ENCODE measurements at regions not wholly inside any gene's neighbourhood (a gene's known extent, or its start where the extent isn't known, plus 50 kb on each side); places are given as distances from the start of the nearest gene placed in this dataset.

DNA sequence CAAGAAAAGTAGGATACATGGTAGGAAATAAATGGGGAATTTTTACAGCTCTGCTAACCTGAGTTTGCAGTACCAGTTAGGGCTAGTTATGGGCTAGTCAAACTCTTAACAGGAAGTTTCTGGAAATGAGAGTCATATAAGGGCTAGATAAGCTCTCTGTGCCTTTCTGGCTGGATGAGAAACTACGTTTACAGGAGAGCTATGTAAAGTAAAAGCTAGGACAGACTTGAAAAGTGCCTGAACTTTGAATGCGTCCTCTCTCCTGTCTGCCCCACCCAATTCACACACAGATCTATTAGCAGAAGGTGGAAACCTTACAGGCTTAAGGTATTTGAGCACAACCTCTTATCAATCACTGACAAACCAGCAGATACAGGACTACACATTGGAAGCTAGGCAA is 167.1 kb downstream of the SNX19 start:
- no peak for DNase-seq

DNA sequence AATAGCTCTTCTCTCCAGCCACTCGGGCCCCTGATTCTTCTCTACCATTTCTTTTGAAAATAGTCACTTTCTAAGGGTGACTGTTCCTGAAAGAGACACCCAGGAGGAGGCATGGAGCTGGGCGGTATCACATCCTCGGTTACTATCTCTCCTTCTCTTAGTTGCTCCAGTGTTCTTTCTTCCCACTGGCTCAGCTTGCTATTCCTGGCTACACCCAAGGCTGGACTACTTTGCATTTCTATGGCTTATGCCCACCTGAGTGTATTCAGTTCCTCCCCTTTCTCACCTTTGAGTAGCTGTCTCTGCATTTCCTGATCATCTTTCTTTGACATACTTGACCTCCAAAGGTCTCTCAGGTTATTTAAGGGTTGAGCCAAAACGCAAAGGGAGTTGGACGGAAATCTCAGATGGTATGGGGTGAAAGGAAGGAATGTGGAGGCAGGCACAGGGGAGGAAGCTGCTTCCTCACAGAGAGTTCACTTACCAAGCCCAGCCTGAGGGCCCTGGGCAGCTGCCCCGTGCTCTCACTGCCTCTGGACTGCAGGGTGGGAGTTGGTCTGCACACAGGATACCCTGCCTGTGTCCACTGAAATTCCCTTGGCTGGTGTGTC is 155.7 kb downstream of the SNX19 start:
- no peak for DNase-seq

DNA sequence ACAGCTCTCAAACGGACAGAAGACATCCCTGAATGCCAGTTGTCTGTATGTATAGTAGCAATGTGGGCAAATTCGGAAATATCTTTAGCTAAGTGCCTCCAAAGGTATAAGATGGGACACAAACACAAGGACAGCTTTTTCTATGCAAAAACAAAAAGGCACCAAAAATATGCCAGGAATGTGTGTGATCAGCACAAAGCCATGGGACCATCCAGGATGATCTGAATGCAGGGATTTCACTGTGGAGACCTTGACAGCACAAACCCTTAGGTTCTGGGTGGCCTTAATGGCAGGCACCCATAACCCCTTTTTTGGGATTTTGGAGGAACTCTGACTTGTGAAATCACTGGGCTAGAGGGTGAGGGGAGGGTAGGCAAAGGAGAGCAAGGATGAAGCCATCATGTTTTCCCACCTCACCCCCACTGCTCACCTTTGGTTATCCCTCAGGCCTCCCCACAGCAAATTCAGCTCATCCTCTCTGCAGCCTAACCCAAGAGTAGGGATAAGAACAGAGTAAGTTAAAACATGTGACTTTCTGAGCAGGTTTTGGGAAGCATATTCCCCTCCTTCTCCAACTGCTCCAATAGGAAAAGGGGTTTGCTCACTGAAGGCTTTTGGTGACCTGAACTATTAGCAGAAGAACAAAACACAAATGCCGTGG is 154.6 kb downstream of the SNX19 start:
- DNase-seq: no peak

DNA sequence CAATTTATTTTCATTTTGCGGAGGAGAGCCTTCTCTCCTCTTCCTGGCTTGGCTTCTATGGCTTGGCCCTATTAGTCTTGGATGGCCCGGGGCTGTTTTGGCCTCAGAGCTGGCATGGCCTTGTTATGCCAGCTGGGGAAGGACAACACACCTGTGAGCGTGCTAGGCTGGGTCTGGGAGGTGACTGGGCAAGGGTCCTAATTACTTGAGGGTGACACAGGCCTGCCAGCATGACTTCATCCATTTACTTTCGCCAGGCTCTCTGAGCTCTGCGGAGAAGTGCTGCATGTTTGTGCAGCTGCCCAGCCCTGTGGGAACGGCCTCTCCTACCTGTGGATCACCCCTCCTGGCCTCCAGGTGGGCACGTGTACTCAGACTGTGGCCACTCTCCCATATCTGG is 153.6 kb downstream of the SNX19 start:
- DNase-seq: no peak

DNA sequence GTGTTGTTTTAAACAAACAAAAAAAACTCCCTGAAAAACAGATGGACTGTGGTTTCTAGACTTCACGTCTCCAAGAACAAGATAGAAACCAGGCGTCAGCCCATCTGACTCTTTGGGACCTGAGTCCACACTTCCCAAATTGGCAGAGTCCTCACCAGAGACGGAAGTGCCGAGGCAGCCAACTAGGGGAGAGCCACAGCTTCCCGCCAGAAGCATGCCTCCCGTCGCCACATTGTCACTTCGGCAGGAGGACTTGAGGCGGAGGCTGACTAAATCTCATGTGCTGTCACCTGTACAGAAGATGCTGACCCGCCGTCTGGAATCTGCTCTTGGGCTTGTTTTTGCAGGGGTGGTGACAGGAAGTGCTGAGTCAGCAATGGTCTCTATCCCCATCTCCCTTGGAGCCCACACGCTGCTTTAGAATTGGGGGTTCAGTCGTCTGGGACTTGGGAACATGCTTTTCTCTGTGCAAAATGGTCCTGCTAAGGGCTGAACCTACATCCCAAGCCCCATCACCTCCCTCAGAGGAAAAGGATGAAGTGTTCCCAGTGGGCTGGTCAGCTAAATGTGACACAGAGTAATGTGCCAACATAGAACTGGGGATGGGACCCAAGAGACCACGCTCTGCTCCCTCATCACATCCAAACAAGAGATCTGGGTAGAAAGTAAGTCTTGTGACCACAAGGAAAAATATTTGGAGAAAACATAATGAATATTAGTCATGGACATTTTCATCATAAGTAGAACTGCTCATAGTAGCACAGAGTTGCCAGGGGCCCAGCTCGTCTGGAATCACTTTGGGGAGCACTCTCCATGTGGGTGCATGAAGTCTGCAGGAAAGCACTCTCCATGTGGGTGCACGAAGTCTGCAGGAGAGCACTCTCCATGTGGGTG is 152.9 kb downstream of the SNX19 start:
- DNase-seq: no peak

DNA sequence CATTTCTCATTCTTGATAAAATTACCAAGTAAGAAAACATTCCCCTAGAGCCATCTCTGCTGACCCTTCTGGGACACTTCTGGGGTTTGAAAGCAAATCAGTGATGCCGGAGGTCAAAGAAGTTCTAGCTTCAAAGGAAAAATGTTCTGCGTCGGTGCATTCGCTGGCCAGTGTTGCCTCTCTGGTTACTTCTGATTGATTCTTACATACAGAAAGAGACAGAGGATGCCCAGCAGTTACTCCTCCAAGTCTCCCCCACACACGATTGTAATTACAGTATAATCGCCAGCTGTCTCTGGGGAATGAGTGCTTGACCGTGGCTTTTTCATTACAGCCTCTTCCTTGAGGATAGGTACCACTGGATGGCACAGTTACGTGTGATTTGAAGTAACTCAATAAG is 150.9 kb downstream of the SNX19 start:
- DNase-seq: no peak

DNA sequence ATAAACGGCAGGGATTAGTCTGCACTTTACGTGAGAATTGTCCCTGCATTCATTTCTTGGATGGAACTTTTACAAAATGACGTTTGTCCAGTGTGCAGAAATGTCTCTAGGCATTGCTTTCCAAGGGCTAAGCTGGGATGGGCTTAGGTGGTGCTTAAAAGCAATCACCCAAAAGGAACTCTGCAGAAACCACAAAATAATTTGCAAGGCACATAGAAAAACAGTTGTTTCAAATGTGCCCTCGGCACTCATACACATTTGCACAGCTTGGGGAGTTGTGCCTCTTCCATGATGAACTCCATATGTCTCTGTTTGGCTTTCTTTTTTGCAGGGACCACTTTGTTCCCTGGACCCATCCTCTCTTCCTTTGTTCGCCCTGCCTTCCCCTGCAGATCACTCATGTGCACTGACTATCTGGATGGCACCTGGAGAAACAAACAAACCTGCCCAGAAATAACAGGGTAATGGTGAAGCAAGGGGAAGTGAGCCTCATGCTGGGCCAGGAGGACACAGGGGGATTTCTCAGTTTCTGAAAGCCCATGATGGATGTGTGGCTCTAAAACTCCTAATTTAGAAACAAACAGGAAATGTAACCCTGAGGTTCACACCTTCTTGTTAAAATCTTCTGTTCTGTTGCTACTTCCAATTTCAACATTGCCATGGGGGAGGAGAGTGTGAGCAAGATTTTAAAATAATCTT is 150.2 kb downstream of the SNX19 start:
- DNase-seq: no peak

DNA sequence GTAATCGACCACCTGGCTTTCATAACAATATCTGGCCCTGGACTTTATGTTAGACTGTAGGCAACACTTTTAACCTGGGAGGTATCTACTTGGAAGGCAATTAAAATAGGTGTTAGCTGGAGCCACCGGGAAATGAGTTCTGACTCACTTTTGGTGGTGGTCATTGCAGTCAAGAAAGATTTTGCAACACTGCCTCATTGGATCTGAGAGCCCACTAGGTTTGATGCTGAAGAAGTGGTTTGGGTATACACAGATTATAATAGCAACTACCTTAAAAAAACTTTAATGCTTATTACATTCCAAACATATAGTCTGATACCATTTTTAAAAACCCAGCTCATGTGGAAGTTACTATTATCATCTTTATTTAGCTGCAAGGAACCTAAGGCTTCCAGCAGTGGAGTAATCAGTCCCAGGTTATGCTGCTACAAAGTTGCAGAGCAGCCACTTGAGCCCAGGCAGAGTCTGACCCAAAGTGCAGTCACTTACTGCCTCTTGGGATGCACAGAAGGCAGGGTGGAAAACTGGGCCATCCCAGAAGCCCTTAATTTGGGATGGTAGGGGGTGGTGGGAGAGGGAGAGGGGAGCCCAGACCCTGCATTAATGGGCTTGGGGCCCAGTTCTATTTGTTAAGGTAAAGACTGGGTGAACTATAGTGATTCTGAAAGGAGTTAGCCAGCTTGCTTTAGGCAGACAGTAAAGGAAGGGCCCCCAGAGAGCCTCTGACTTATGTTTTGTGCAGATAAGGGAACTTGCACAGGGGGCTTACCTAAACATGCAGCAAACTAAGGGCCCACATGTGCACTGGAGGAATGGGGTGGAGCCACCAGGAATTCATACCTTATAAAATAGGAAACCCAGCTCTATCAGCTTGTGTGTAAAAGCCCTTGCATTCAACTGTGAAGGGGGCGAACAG is 149.4 kb downstream of the SNX19 start:
- DNase-seq: no peak

DNA sequence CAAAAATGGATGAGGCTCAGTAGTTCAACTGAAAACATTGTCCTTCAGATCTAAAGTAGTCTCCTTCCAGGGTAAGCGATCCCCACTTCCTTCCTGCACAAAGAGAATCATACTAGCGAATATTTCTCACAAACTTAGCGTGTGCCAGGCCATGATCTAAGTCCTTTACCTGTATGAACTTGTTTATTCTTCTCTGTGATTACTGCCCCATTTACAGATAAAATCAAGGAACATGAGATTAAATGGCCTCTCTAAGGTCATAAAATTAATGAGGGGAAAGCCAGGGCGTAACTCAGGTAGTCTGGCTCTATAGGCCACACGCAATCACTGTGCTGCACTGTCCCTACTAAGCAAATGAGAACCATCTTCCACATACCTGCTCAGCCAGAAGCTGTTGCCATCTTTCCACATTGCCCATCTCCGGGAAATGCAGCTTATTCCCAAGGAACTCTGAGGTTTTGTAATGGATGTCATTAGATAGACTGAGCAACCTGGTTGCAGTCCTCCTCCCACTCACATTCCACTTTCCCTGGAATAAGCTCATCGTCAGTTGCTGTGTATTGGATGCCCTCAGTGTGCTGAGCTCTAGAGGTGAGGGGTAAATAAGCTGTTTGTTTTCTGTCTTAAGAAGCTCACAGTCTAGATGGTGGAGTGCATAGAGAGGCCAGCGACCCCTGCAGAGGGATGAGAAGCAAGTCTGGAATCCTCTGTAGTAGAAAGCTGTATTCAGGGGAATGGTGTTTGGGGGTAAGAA is 146.3 kb downstream of the SNX19 start:
- no peak for DNase-seq

DNA sequence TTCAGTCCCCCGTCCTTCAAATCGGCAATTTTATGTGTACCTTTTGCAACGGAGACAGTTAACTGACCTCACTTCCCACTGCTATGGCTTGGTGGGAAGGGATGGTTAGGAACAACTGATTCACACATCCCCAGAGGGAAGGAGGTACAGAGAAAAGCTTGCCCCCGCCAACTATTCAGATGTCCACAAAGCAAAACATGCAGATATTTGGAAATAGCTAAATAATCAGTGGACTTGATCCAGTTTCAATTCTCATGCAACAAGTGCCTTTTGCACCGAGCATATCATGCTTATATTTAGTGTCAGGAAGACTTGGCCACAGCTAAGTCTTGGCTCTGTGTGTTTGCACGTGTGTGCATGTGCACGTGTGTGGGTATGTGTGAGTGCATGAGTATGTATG is 144.6 kb downstream of the SNX19 start:
- no peak for DNase-seq

DNA sequence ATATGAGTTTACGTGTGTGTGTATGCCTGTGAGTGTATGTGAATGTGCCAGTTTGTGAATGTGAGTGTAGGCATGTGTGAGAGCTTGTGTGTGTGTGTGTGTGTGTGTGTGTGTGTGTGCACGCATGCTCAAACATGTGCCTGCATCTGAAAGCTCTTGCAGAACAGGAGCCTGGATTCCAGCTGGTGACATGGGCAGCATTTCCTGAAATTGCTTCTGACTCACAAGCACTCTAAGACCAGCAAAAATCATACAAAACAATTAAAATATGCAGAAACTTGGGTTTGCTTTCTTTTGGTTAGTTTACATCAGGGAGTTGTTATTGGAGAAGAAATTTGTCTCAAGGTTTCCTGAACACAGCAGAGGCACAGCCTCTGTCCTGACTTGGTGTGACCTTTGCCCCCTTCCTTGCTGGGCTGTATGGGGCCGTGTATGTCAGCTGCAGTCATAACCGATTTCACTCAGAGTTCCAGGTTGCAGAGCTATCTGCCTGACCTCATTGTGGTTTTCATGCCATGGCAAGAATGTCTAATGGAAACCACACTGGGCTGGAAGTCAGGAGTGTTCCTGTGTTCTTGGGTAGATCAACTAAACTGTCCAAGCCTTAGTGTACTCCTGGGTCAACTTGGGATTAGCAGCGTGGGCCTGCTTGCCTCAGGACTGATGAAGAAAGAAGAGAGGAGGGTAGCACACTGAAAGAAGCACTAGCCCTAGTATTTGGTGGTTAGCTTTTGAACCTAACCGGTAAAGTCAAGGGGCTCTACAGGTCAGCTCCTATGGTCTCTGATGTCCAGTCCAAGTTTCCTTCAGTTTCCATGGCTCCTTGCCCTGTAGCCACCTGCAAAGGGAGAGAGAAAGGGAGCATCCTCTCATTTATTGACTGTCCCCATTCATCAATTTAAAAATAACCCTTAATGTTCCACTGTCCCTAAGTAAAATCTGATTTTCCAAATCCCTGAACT is 143.7 kb downstream of the SNX19 start:
- DNase-seq: no peak

DNA sequence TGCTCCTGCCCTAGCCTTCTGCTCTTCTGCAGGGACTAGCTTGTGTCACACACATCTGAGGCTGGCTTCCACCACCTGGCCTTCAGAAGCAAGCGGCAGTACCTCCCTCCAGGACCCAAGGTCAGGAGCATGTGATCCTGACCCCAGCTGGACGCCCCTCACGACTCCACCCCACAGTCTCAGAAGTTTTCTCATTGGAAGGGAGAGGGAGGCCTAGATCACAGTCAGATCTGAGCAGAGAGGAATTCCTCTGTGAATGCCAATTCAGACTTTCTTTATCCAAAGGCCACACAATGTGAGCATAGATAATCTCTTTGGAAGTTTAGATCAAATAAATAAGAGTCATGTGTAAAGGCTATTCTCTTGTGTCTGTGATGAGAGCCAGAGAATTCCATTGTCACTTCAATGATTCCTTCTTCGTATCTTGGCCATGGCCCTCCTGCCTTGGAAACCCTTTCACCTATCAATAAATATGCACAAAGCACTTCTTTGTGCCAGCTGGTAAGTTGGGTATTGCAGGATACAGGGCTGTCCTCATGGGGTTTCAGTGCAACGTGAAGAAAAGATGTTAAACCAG is 142.9 kb downstream of the SNX19 start:
- no peak for DNase-seq

DNA sequence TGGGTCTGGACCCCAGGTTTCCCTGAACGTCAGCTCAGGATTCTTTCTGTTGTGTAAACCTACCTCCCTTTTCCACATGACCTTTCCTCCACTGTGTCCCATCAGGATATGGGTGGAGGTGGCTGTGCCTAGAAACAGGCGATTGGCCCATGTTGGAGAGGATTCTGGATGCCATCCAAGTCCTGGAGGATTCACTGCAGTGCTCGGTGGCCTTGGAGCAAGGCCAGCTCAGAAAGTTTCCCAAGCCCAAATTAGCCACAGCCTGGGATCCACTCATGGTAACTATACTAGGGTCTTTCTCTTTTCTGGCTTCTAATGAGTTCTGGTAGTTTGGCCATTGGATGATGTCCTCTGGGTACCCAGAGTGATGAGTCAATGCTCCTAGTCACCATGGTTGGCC is 141.6 kb downstream of the SNX19 start:
- DNase-seq: no peak

DNA sequence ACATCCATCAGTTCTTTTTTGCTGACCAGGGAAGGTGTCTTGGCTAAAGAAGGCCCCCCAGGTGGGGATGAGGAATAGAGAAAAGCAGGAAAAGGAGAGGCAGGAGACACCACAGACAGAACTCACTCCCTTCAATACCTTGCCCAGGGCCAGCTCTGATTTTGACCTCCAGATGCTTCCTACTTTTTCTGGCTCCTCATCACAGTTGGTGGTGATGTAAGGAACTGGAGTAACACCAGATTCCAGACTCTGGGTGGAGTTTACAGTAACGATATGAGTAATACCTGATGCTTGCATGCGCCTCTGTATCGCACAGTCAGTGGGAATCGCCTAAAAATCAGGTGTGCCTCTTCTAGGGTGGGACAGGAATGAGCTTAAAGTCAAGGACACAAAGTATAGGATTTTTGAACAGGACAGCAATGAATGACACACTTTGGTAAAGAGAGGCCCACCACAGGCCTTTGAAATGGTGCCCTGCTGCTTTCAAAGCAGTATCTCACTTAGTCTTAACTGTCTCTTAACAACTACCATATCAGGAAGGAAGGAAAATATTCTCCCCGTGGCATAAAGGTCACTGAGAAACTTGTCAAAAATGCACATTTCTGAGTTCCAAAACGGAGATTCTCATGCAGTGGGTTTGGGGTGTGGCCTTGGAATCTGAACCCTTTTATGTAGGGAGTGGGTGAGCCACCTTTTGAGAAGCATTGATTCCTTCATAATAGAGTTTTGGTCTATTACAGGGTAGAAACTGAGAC is 140.8 kb downstream of the SNX19 start:
- DNase-seq: no peak

DNA sequence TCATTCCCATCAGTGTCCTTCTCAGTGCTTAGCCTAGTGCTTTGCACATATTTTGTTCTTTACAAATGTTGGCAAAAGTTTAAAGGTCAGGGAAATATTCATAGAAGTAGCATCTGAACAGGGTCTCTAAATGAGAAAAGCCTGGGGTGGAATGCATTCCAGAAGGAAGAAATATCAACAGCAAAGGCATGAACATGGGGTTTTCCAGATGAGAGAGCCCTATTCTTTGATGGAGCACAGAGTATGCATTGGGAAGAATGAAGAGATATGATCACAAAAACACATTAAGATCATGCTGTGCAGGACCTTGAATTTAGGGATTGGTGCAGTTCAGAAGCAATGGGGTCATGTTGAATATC is 140.2 kb downstream of the SNX19 start:
- no peak for DNase-seq

DNA sequence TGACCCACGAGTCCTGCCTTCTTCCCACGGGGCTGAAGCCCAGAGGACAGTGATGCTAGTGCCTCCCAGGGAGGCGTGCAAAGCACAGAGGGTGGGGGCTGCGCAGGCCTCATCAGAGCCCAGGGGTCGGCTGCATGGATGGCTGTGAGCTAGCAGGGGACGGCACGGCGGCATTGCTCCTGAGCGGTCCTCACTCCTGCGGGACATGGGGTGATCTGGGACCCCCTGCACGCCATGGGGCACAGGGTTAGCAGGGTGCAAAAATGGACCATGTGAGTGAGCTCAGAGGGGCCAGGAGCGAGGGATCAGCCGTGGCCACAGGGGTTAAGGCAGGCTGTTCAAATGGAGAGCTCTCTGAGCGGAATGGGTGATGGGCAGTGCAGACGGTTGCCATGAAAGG is 138.3 kb downstream of the SNX19 start:
- no peak for DNase-seq

DNA sequence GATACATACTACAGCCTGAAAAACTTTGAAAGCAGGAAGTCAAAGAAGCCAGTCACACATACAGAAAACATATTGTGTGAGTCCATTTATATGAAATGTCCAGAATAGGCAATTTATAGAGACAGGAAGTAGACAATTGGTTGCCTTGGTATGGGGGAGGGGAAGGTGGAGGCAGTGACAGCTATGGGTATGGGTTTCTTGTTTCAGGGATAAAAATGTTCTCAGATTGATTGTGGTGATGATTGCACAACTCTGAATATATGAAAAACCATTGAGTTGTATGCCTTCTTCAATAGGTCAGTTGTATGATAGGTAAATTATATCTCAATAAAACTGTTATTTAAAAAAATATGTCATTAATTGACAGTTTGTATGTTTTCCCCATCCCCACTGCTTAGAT is 137.6 kb downstream of the SNX19 start:
- no peak for DNase-seq

DNA sequence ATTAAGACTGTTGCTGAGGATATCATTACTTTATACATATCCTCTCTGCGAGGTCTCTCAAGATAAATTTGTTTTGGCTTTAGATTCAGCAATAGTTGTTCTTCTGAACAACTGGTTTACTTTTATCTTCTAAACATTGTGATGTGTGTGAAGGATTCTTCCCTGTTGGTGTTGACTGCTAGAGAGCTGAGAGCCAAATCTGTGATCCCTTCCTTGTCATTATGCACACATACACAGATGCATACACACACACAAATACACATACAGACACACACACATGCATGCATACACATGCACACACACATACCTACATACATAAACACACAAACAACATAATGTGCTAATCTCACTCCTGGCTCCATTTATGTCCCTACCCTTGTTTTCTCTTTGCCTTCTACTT is 137.0 kb downstream of the SNX19 start:
- no peak for DNase-seq

DNA sequence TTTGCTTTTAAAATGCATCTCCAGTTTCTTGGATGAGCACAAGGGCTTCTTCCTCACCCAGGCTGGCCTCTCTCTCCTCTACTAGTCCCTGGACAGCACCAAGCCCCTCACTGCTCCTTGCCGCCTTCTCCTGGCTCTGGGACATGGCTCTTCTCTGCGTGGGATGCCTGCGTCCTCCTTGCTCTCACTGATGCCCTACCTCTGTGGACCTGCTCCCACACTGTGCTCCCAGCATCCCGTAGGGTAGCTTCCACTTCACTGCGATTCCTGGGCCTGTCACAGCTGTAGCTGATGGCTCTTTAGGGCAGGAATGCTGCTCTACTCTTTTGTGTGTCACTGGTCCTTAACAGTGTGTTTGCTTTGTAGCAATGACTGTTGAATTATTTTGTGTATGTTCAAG is 136.3 kb downstream of the SNX19 start:
- no peak for DNase-seq
